Esophagus squamous epithelium (tissue), 5 donors: ENCODE measurements at regions not wholly inside any gene's neighbourhood (a gene's known extent, or its start where the extent isn't known, plus 50 kb on each side); places are given as distances from the start of the nearest gene placed in this dataset.

Experiments used
- DNase-seq: peaks from one replicate; lab custom pipeline; 2025; lab: John Stamatoyannopoulos, UW
- H3K27ac ChIP-seq, 4 donors: fragments of 200-600 bp; sonication (generic); one replicate each; pipeline ENCODE4 v1.5.1; 2016 to 2019; ENCODE audit warnings: mild to moderate bottlenecking in 1 of 4
- H3K27me3 ChIP-seq, 4 donors: fragments of 200-600 bp; sonication (generic); 1 replicate in 3 of 4; 2 replicates in 1 of 4; pipeline versions ENCODE4 v1.5.1 to v1.6.0; 2017 to 2021; ENCODE audit warnings: antibody characterized with exemption in 1 of 4
- H3K36me3 ChIP-seq, 3 donors: fragments of 200-600 bp; sonication (generic); one replicate each; pipeline ENCODE4 v1.5.1; 2016 to 2019
- H3K4me1 ChIP-seq, 3 donors: fragments of 200-600 bp; sonication (generic); one replicate each; pipeline ENCODE4 v1.5.1; 2017 to 2019
- H3K4me3 ChIP-seq, 4 donors: fragments of 200-600 bp; sonication (generic); 1 replicate in 3 of 4; 2 replicates in 1 of 4; pipeline ENCODE4 v1.5.1; 2016 to 2019; ENCODE audit warnings: mild to moderate bottlenecking in 2 of 4, moderate library complexity in 1 of 4
- H3K9me3 ChIP-seq, 3 donors: fragments of 200-600 bp; sonication (generic); one replicate each; pipeline ENCODE4 v1.5.1; 2016 to 2019
- POLR2A ChIP-seq, 4 donors: fragments of 450-650 bp; IDR thresholded peaks; one replicate each; pipeline ENCODE4 v1.6.1; 2017; ENCODE audit warnings: antibody characterized with exemption in 4 of 4, mild to moderate bottlenecking in 4 of 4, moderate library complexity in 3 of 4
- WGBS, 2 donors: methylation state at CpG; one replicate each; pipeline ENCODE4 v1.1.5; 2018; 5-methylcytosine and 5-hydroxymethylcytosine counted together
- intact Hi-C: fragments of 100-400 bp; cut with DNase I; formaldehyde crosslinking; loops from one replicate; pipeline ENCODE4 v1.15.0; 2022
- TF ChIP-seq, protein P1 (sequence below), 6 experiments: fragments of 450-650 bp in 4 of 6; fragments of 200-600 bp in 2 of 6; sonication (generic) in 2 of 6; IDR thresholded peaks; one replicate each; pipeline ENCODE4 v1.5.1; 2016 to 2019; ENCODE audit warnings: antibody characterized with exemption in 6 of 6, mild to moderate bottlenecking in 4 of 6, moderate library complexity in 4 of 6
- donor health status: DM: yes; HTN: yes; CAD: no.

DNA sequence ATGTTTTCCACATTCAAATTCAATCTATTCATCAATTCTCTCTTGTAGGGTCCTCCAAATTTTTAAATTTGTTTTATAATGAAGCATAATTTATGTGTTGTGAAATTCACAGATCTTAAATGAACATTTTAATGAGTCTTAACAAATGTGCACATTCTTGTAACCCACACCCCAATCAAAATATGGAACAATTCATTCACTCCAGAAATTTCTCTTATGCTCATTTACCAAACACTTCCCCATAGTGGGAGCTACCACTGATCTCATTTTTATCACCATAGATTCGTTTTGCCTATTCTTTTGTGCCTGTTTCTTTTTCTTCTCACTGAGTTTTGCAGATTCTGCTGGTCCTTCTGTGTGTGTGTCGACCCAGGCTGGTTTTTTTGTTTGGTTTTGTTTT is 664.1 kb downstream of the EFNB2 start:
- H3K4me1 ChIP-seq: no peaks in the 10 kb centered on the region
- no peak overlapping the region for H3K27ac ChIP-seq
- H3K36me3 ChIP-seq: no peaks in the 10 kb centered on the region
- intact Hi-C loops: no loop called here
- no peaks in the 10 kb centered on the region for H3K9me3 ChIP-seq
- DNase-seq: no peak
- 47 to 49% methylated on average over 2 of the region's 2 CpGs for WGBS, 2 donors
- H3K27me3 ChIP-seq: no peaks in the 10 kb centered on the region
- H3K4me3 ChIP-seq: no peak overlapping the region
- TF ChIP-seq POLR2A (IDR thresholded peaks at IDR 0.05): no peak
- TF ChIP-seq, protein P1, sequence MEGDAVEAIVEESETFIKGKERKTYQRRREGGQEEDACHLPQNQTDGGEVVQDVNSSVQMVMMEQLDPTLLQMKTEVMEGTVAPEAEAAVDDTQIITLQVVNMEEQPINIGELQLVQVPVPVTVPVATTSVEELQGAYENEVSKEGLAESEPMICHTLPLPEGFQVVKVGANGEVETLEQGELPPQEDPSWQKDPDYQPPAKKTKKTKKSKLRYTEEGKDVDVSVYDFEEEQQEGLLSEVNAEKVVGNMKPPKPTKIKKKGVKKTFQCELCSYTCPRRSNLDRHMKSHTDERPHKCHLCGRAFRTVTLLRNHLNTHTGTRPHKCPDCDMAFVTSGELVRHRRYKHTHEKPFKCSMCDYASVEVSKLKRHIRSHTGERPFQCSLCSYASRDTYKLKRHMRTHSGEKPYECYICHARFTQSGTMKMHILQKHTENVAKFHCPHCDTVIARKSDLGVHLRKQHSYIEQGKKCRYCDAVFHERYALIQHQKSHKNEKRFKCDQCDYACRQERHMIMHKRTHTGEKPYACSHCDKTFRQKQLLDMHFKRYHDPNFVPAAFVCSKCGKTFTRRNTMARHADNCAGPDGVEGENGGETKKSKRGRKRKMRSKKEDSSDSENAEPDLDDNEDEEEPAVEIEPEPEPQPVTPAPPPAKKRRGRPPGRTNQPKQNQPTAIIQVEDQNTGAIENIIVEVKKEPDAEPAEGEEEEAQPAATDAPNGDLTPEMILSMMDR (IDR thresholded peaks at IDR 0.05): no peak

DNA sequence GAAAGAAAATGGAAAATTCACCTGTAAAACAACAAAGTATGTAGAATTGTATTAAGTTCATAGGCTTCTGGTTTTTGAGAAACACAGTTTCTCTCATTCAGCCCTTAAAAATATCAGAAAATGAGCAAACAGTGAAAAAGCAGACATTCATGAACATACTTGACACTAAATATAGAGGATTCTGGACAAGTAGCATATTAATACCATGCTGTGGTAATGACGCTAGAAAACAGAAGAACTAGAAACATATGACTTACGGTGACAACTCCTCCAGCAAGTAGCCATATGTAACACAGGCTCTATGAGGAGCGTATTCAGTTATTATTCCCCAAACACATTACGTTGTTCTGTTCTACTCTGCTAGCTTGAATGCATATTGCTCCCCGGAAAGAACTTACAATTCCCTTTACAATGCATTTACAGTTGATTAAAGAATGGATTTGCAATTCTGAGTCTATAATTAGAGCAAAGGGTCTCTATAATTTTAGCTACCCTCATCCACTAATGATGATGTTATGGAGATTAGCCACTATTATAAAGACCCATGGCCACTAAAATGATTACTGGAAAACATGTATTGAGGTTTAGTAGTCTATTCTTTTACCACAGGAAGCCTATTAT is 672.1 kb downstream of the EFNB2 start:
- Histone ChIP-seq H3K36me3 (no peaks in the 10 kb centered on the region), H3K27ac (no peak overlapping the region), H3K4me3 (no peak overlapping the region), H3K9me3 (no peaks in the 10 kb centered on the region), H3K27me3 (no peaks in the 10 kb centered on the region), H3K4me1 (no peaks in the 10 kb centered on the region)
- no peak for TF ChIP-seq POLR2A (IDR thresholded peaks at IDR 0.05)
- TF ChIP-seq, protein P1 (IDR thresholded peaks at IDR 0.05): no peak
- WGBS, 2 donors: 93% methylated on average over 5 of the region's 5 CpGs
- intact Hi-C loops: no loop called here
- DNase-seq: no peak

DNA sequence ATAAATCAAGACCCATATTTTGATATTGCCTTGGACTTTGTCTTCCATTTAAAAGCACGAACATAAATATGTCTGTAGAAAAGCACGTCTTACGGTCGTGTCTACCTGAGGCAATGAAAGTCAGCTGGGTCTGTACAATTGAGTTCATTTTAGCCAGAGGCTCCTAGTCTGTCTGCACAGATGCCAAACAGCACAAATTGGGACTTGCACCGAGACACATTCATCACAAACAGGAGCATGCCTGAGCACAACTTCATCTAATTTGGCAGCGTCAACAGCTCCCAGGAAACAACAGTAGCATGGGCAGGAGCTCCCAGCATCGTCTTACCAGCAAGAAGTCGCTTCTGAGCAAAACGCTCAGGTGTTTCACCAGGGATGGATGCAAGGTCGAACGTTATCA is 687.0 kb downstream of the EFNB2 start:
- Histone ChIP-seq H3K27me3 (no peaks in the 10 kb centered on the region), H3K36me3 (no peaks in the 10 kb centered on the region), H3K4me1 (peaks cover 0 to 30% (median 4%) of the 10 kb centered on the region in 3 donors), H3K4me3 (no peak overlapping the region), H3K27ac (no peak overlapping the region), H3K9me3 (no peaks in the 10 kb centered on the region)
- no peak for DNase-seq
- 39 to 40% methylated on average over 11 of the region's 11 CpGs for WGBS, 2 donors
- no peak for TF ChIP-seq POLR2A (IDR thresholded peaks at IDR 0.05)
- TF ChIP-seq, protein P1 (IDR thresholded peaks at IDR 0.05): no peak
- intact Hi-C loops: no loop called here

DNA sequence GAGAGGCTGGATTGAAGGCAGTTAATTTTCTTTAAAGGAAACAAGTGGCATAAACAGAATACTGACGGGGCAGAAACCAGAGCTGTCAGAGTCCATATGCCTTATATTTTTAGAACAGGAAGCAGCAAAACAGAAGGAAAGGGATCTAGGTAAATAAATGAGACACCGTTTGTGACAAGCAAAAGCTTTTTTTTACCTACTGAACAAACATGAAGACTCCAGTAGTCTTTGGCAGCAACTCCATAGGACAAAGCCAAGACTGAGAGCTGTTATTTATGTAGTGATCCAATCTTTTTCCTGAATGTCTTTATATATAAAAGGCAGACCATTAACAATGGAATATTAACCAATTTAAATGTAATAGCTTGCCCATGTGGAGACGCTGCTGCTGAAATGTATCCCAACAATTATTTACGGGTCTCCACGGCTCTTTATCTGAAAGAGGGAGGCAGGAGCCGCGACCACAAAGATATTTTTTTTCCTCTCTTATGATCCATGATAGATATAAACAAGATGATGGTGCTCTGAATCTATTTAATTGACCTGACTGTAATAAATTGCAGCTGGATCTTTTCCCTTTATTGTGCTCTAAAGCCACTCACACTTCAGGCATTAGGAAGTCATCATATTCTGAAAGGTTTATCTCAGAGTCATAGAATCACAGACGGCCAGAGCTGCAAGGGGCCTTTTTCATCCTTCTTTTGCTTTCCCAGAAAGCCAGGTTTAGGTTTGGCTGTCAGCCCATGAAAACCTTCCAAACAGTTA is 687.8 kb downstream of the EFNB2 start:
- H3K36me3 ChIP-seq: no peaks in the 10 kb centered on the region
- H3K27me3 ChIP-seq: no peaks in the 10 kb centered on the region
- 15 to 22% methylated on average over 8 of the region's 8 CpGs for WGBS, 2 donors
- no peak overlapping the region for H3K4me3 ChIP-seq
- H3K27ac ChIP-seq: peak overlapping the region in 1 of 4 donors; percentile 30
- H3K4me1 ChIP-seq: peaks cover 0 to 30% (median 4%) of the 10 kb centered on the region in 3 donors
- no peak for DNase-seq
- TF ChIP-seq POLR2A (IDR thresholded peaks at IDR 0.05): no peak
- TF ChIP-seq, protein P1 (IDR thresholded peaks at IDR 0.05): no peak
- intact Hi-C loops: no loop called here
- no peaks in the 10 kb centered on the region for H3K9me3 ChIP-seq

DNA sequence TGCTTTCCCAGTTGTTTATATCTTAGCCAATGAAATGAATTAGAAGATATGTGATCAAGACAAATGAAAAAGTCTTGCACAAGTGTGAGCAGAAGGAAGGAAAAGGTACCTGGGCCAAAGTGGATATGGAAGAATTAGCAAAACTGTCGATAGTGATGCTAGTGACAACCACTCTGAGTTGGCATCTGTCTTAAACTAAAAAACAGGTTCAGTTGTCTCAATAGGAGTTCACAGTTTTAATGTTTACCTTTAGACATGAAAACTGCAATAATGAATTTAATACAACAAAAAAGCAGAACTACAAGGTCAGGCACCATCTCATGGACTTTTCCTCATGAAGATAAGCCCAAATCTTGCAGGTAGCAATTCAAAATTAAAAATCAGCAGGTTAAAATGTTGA is 688.5 kb downstream of the EFNB2 start:
- WGBS, 2 donors: 50 to 68% methylated on average over 1 of the region's 1 CpG
- intact Hi-C loops: no loop called here
- TF ChIP-seq, protein P1 (IDR thresholded peaks at IDR 0.05): no peak
- TF ChIP-seq POLR2A (IDR thresholded peaks at IDR 0.05): no peak
- no peaks in the 10 kb centered on the region for H3K36me3 ChIP-seq
- no peak for DNase-seq
- H3K27ac ChIP-seq: no peak overlapping the region
- H3K27me3 ChIP-seq: no peaks in the 10 kb centered on the region
- no peaks in the 10 kb centered on the region for H3K9me3 ChIP-seq
- H3K4me1 ChIP-seq: peaks cover 0 to 30% (median 4%) of the 10 kb centered on the region in 3 donors
- H3K4me3 ChIP-seq: no peak overlapping the region
